GM12864 (cell line): ENCODE measurements at regions not wholly inside any gene's neighbourhood (a gene's known extent, or its start where the extent isn't known, plus 50 kb on each side); places are given as distances from the start of the nearest gene placed in this dataset.

Experiments
- DNase-seq: peaks from one replicate; pipeline ENCODE4 v3.0.0-alpha.2; 2011; ENCODE audit warnings: low read depth
- H3K4me3 ChIP-seq: 2 replicates; pipeline ENCODE4 v1.5.1; 2011; ENCODE audit warnings: mild to moderate bottlenecking, low read depth, low read length, control low read depth
- CTCF ChIP-seq: IDR thresholded peaks from 2 replicates; pipeline ENCODE4 v1.5.1; 2011; ENCODE audit warnings: low read depth, mild to moderate bottlenecking, moderate library complexity, low read length, control low read depth, inconsistent platforms; ENCODE audit errors: missing control alignments

GRCh38 chr12:48286665-48287064, 64.1 kb downstream of the ZNF641 start:
- peak; percentile 73 for TF ChIP-seq CTCF
- no peak for DNase-seq
- no peak overlapping the region for H3K4me3 ChIP-seq

- no peak for DNase-seq
- no peak for TF ChIP-seq CTCF
- no peak overlapping the region for H3K4me3 ChIP-seq
Observed at GRCh38 chr12:48285751-48286650, 64.7 kb downstream of the ZNF641 start.

- no peak overlapping the region for H3K4me3 ChIP-seq
- DNase-seq: no peak
- no peak for TF ChIP-seq CTCF
Observed at GRCh38 chr12:48281811-48282210, 68.9 kb downstream of the ZNF641 start.

GRCh38 chr12:48280572-48280971, 70.1 kb downstream of the ZNF641 start:
- TF ChIP-seq CTCF: no peak
- no peak for DNase-seq
- no peak overlapping the region for H3K4me3 ChIP-seq

GRCh38 chr12:48279601-48280000, 71.1 kb downstream of the ZNF641 start:
- DNase-seq: no peak
- TF ChIP-seq CTCF: no peak
- no peak overlapping the region for H3K4me3 ChIP-seq

- H3K4me3 ChIP-seq: no peak overlapping the region
- TF ChIP-seq CTCF: no peak
Observed at GRCh38 chr12:48279101-48279500, 71.6 kb downstream of the ZNF641 start.

GRCh38 chr12:48276621-48277020, 73.5 kb upstream of the OR10AD1 start:
- no peak for TF ChIP-seq CTCF
- no peak for DNase-seq
- H3K4me3 ChIP-seq: no peak overlapping the region

More at GRCh38 chr12:48279101-48279500, 71.6 kb downstream of the ZNF641 start:
- DNase-seq: no peak
